ENCODE measurements at regions not wholly inside any gene's neighbourhood (a gene's known extent, or its start where the extent isn't known, plus 50 kb on each side); places are given as distances from the start of the nearest gene placed in this dataset.

- TF ChIP-seq RNF2 (IDR thresholded peaks at IDR 0.05; ENCODE audit: borderline replicate concordance, low read depth, low read length, missing control alignments, poor library complexity, severe bottlenecking): no peak
- no peak for TF ChIP-seq MAFK (IDR thresholded peaks at IDR 0.05; ENCODE audit: low read depth, low read length)
- no peak for TF ChIP-seq NRF1 (IDR thresholded peaks at IDR 0.05; ENCODE audit: low read depth, low read length)
- no peak for TF ChIP-seq PHF8 (conservative IDR thresholded peaks at IDR 0.05; ENCODE audit: low read depth, low read length)
- TF ChIP-seq GABPA (IDR thresholded peaks at IDR 0.05; ENCODE audit: borderline replicate concordance, insufficient read depth, low read length): no peak
- TF ChIP-seq TAF7 (optimal IDR thresholded peaks at IDR 0.05; ENCODE audit: borderline replicate concordance, low read depth, low read length): no peak
- no peak for TF ChIP-seq CHD7 (IDR thresholded peaks at IDR 0.05; ENCODE audit: insufficient replicate concordance, low read length)
Measured at GRCh38 chr5:154544646-154545045, 66.6 kb upstream of the HAND1 start (continued).
